ENCODE measurements at regions not wholly inside any gene's neighbourhood (a gene's known extent, or its start where the extent isn't known, plus 50 kb on each side); places are given as distances from the start of the nearest gene placed in this dataset.
A peak's percentile ranks its signal among the peaks of the same experiment; 100 is the strongest.

- H3K36me3 Mint-ChIP-seq (ENCODE audit: low read depth) = peaks cover 3% of the 10 kb centered on the region
- H3K27me3 Mint-ChIP-seq (ENCODE audit: low read depth) = no peaks in the 10 kb centered on the region
- peaks cover 5% of the 10 kb centered on the region for H3K9me3 Mint-ChIP-seq (ENCODE audit: low read depth)
- peaks cover 70% of the 10 kb centered on the region for H3K4me1 Mint-ChIP-seq (ENCODE audit: low read depth)
- H3K4me3 Mint-ChIP-seq (ENCODE audit: unreplicated experiment) = no peak overlapping the region
- H3K27ac Mint-ChIP-seq (ENCODE audit: unreplicated experiment) = no peak overlapping the region
- no peak for TF ChIP-seq CTCF (IDR thresholded peaks at IDR 0.05)
- no peak for DNase-seq (ENCODE audit: low spot score)
These were observed 603.9 kb upstream of the KCNMB2 start for GRCh38 chr3:177932346-177932745.

GRCh38 chr3:177932750-177933660 lies 603.2 kb upstream of the KCNMB2 start:
- peaks cover 3% of the 10 kb centered on the region for H3K36me3 Mint-ChIP-seq (ENCODE audit: low read depth)
- DNase-seq (ENCODE audit: low spot score) = no peak
- peaks cover 5% of the 10 kb centered on the region for H3K9me3 Mint-ChIP-seq (ENCODE audit: low read depth)
- H3K4me3 Mint-ChIP-seq (ENCODE audit: unreplicated experiment) = no peak overlapping the region
- no peak for TF ChIP-seq CTCF (IDR thresholded peaks at IDR 0.05)
- peaks cover 66% of the 10 kb centered on the region for H3K4me1 Mint-ChIP-seq (ENCODE audit: low read depth)
- no peaks in the 10 kb centered on the region for H3K27me3 Mint-ChIP-seq (ENCODE audit: low read depth)
- H3K27ac Mint-ChIP-seq (ENCODE audit: unreplicated experiment) = peak overlapping the region; percentile 30

- TF ChIP-seq CTCF (IDR thresholded peaks at IDR 0.05) = no peak
- H3K27me3 Mint-ChIP-seq (ENCODE audit: low read depth) = no peaks in the 10 kb centered on the region
- DNase-seq (ENCODE audit: low spot score) = no peak
- H3K9me3 Mint-ChIP-seq (ENCODE audit: low read depth) = peaks cover 5% of the 10 kb centered on the region
- peaks cover 3% of the 10 kb centered on the region for H3K36me3 Mint-ChIP-seq (ENCODE audit: low read depth)
- H3K4me1 Mint-ChIP-seq (ENCODE audit: low read depth) = peaks cover 54% of the 10 kb centered on the region
- H3K4me3 Mint-ChIP-seq (ENCODE audit: unreplicated experiment) = no peak overlapping the region
- H3K27ac Mint-ChIP-seq (ENCODE audit: unreplicated experiment) = peak overlapping the region; percentile 17
These were observed 602.0 kb upstream of the KCNMB2 start for GRCh38 chr3:177934001-177934891.

- Mint-ChIP-seq H3K36me3 (ENCODE audit: low read depth) (no peaks in the 10 kb centered on the region), H3K4me3 (ENCODE audit: unreplicated experiment) (no peak overlapping the region), H3K27ac (ENCODE audit: unreplicated experiment) (no peak overlapping the region), H3K4me1 (ENCODE audit: low read depth) (peaks cover 48% of the 10 kb centered on the region), H3K9me3 (ENCODE audit: low read depth) (no peaks in the 10 kb centered on the region), H3K27me3 (ENCODE audit: low read depth) (no peaks in the 10 kb centered on the region)
- no peak for TF ChIP-seq CTCF (IDR thresholded peaks at IDR 0.05)
- no peak for DNase-seq (ENCODE audit: low spot score)
These were observed 601.2 kb upstream of the KCNMB2 start for GRCh38 chr3:177935047-177935446.

- Mint-ChIP-seq H3K27me3 (ENCODE audit: low read depth) (no peaks in the 10 kb centered on the region), H3K4me1 (ENCODE audit: low read depth) (peaks cover 36% of the 10 kb centered on the region), H3K9me3 (ENCODE audit: low read depth) (no peaks in the 10 kb centered on the region), H3K36me3 (ENCODE audit: low read depth) (no peaks in the 10 kb centered on the region), H3K27ac (ENCODE audit: unreplicated experiment) (no peak overlapping the region), H3K4me3 (ENCODE audit: unreplicated experiment) (no peak overlapping the region)
- no peak for TF ChIP-seq CTCF (IDR thresholded peaks at IDR 0.05)
- DNase-seq (ENCODE audit: low spot score) = no peak
These were observed 599.5 kb upstream of the KCNMB2 start for GRCh38 chr3:177936721-177937120.

Measured in chondrocyte (in vitro differentiated cells).